BE2C (cell line): ENCODE measurements at regions not wholly inside any gene's neighbourhood (a gene's known extent, or its start where the extent isn't known, plus 50 kb on each side); places are given as distances from the start of the nearest gene placed in this dataset.

Source experiments
- DNase-seq: peaks from one replicate; pipeline ENCODE4 v3.0.0-alpha.2; 2020
- H3K27me3 ChIP-seq: fragments of 250-450 bp; sonication (Bioruptor Pico); 2 replicates; pipeline ENCODE4 v1.5.1; 2020; ENCODE audit warnings: mild to moderate bottlenecking
- H3K36me3 ChIP-seq: fragments of 250-450 bp; sonication (Bioruptor Pico); 2 replicates; pipeline ENCODE4 v1.5.1; 2020; ENCODE audit warnings: mild to moderate bottlenecking
- H3K4me1 ChIP-seq: fragments of 250-450 bp; sonication (Bioruptor Pico); 2 replicates; pipeline ENCODE4 v1.5.1; 2020
- H3K4me3 ChIP-seq: 2 replicates; pipeline ENCODE4 v1.5.1; 2011; ENCODE audit warnings: low read depth, low read length
- H3K9me3 ChIP-seq: fragments of 250-450 bp; sonication (Bioruptor Pico); 2 replicates; pipeline ENCODE4 v1.5.1; 2020
- TF ChIP-seq, protein P1 (sequence below): IDR thresholded peaks from 2 replicates; pipeline ENCODE4 v1.5.1; 2012; ENCODE audit warnings: mild to moderate bottlenecking, low read depth, low read length

GRCh38 chr17:77444628-77444983 is 303.8 kb downstream of the SEC14L1 start:
- H3K27me3 ChIP-seq = no peaks in the 10 kb centered on the region
- TF ChIP-seq, protein P1, sequence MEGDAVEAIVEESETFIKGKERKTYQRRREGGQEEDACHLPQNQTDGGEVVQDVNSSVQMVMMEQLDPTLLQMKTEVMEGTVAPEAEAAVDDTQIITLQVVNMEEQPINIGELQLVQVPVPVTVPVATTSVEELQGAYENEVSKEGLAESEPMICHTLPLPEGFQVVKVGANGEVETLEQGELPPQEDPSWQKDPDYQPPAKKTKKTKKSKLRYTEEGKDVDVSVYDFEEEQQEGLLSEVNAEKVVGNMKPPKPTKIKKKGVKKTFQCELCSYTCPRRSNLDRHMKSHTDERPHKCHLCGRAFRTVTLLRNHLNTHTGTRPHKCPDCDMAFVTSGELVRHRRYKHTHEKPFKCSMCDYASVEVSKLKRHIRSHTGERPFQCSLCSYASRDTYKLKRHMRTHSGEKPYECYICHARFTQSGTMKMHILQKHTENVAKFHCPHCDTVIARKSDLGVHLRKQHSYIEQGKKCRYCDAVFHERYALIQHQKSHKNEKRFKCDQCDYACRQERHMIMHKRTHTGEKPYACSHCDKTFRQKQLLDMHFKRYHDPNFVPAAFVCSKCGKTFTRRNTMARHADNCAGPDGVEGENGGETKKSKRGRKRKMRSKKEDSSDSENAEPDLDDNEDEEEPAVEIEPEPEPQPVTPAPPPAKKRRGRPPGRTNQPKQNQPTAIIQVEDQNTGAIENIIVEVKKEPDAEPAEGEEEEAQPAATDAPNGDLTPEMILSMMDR = no peak
- no peak overlapping the region for H3K4me3 ChIP-seq
- peaks cover 23% of the 10 kb centered on the region for H3K4me1 ChIP-seq
- no peaks in the 10 kb centered on the region for H3K9me3 ChIP-seq
- DNase-seq = no peak
- peaks cover 3% of the 10 kb centered on the region for H3K36me3 ChIP-seq

DNA sequence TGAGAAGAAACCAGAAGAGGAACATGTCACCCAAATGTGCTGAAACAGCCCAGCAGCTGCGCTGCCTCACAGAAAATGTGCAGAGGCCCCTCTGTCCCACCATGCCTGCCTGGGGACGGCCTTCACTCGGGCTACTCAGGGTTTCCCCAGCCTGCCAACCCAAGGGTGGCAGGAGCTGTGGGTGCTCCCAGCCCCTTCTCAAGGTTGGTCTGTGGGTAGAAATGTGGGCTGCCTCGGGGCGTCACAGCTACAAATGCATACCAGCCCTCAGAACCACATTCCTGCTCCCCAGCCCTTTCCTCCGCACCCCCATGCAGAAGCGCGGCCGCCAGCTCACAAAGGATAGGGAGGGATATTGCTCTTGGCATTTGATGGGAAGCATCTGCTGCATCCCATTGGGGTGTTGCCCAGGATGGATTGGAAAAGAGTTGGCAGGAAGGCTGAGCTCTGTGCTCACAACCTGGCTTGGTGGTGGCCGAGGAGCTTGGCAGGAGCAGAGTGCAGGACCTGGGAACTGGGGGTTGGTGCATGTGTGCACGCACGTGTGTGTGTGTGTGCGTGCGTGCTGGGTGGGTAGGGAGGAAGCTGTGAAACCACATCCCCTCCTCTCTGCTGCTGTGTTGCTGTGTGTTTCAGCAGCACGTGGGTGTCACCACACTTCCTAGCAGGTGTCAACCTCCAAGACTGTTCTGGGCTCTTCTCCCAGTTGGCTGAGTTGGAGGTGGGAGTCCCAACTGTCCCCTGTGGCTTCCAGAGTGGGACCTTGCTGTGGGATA is 304.4 kb downstream of the SEC14L1 start:
- TF ChIP-seq, protein P1 = no peak
- H3K4me3 ChIP-seq = no peak overlapping the region

DNA sequence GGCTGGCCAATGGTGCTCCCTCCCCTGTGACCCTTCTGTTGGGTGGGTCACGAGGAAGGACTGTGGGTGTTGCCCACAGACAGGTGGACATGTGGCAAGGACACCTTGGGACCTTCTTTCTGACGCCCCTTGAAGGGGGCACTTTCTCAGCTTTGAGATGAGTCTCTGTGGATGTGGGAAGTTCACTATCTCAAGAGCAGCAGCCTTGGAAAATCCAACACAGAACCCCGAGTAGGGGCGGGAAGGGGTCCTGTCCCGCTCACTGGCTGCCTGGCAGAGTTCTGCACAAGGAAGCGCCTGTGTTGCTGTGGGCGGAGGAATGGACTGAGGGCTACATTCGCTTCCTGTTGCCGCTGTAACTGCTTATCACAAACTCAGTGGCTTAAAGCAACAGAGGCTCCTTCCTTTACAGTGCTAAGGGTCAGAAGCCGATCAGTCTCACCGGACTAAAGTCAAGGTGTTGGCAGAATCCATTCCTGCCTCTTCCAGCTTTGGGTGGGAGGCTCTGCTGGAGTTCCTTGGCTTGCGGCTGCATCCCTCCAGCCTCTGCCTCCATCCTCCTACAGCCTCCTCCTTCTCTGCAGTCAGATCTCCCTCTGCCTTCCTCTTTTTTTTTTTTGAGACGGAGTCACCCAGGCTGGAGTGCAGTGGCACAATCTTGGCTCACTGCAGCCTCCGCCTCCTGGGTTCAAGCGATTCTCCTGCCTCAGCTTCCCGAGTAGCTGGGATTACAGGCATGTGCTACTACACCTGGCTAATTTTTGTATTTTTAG is 305.2 kb downstream of the SEC14L1 start:
- Histone ChIP-seq H3K36me3 (peaks cover 3% of the 10 kb centered on the region), H3K4me3 (no peak overlapping the region), H3K4me1 (peaks cover 27% of the 10 kb centered on the region), H3K27me3 (no peaks in the 10 kb centered on the region), H3K9me3 (no peaks in the 10 kb centered on the region)
- no peak for DNase-seq
- TF ChIP-seq, protein P1 = no peak

More for the DNA sequence above, 304.4 kb downstream of the SEC14L1 start:
- Histone ChIP-seq H3K4me1 (peaks cover 27% of the 10 kb centered on the region), H3K27me3 (no peaks in the 10 kb centered on the region), H3K36me3 (peaks cover 3% of the 10 kb centered on the region), H3K9me3 (no peaks in the 10 kb centered on the region)
- DNase-seq = no peak

DNA sequence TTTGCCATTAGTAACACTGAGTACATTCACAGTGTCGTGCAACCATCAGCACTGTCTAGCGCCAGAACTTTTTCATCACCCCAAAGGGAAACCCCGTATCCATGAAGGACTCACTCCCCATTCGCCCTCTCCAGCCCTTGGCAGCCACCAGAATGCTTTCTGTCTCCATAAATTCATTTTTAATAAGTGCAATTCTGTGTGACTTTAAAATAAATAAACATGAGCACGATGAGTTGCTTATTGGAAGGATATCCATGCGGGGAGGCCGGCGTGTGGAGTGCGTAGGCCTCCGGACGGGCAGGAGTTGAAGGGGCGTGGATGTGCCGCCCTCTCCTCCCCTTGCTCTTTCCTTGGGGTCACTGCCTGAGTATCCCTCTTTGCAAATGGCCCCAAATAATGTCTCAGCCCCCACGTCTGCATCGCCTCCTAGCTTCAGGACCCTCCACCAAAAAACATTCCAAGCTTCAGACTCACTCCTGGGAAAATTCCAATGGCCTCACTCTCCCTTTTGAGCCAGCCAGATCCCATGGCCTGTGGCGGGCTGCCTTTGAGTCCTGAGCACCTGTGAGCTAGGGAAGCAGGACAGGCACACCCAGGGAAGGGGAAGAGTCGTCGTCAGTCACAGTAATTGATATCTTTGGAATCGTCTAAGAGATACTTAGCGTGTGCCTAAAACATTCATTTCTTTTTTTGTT is 306.3 kb downstream of the SEC14L1 start:
- peaks cover 16% of the 10 kb centered on the region for H3K4me1 ChIP-seq
- no peaks in the 10 kb centered on the region for H3K27me3 ChIP-seq
- H3K4me3 ChIP-seq = no peak overlapping the region
- H3K9me3 ChIP-seq = no peaks in the 10 kb centered on the region
- TF ChIP-seq, protein P1 = no peak
- no peaks in the 10 kb centered on the region; the same call in none of the 2 replicates for H3K36me3 ChIP-seq
- DNase-seq = no peak

DNA sequence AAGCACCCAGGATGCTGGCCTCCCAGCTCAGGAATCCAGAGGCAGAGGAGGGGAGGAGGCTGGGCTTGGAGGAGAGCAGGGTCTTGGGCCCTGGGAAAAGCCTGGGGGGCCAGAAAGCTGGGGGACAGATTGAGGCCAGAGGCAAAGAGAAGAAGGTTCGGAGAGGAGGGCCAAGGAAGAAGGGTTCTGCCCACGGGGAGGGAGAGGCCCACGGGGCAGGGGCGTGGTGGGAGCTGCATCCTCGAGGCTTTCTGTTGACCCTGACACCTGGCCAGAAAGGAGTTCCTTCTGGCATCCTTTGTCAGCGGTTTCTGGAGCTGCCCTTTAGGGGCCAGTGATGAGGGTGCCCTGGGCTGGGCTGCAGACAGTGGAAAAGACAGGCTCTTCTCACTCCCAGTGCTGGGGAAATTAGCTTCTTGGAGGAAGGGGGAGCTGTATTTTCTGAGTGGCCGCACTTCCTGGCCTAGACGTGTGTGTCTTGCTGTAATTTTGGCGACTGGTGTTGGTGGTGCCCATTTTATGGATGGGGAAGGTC is 308.7 kb downstream of the SEC14L1 start:
- H3K4me3 ChIP-seq = peak overlapping the region; percentile 93; the same call in 1 of the 2 replicates
- DNase-seq = no peak
- peaks cover 18% of the 10 kb centered on the region for H3K4me1 ChIP-seq
- H3K36me3 ChIP-seq = peaks cover 3% of the 10 kb centered on the region
- TF ChIP-seq, protein P1 = no peak
- H3K9me3 ChIP-seq = no peaks in the 10 kb centered on the region
- no peaks in the 10 kb centered on the region for H3K27me3 ChIP-seq
